HepG2 (cell line): ENCODE measurements at regions not wholly inside any gene's neighbourhood (a gene's known extent, or its start where the extent isn't known, plus 50 kb on each side); places are given as distances from the start of the nearest gene placed in this dataset.

ENCODE experiments used
- MAZ ChIP-seq, 2 experiments: sonication (generic) in 1 of 2; formaldehyde crosslinking in 1 of 2; IDR thresholded peaks; 2 replicates each; pipeline versions ENCODE4 v1.5.0 to v1.6.1; 2012 to 2020; ENCODE audit warnings: low read depth in 2 of 2, mild to moderate bottlenecking in 2 of 2, borderline replicate concordance in 1 of 2, improper control_type of control experiment in 1 of 2, low read length in 1 of 2, missing genetic modification reagents in 1 of 2, moderate library complexity in 1 of 2
- ZNF232 ChIP-seq: sonication (generic); formaldehyde crosslinking; IDR thresholded peaks from 2 replicates; pipeline ENCODE4 v1.4.0; 2020; ENCODE audit warnings: missing genetic modification reagents, borderline replicate concordance
- TF ChIP-seq, protein P1 (sequence below): sonication (generic); formaldehyde crosslinking; IDR thresholded peaks from 2 replicates; pipeline ENCODE4 v1.4.0; 2020; ENCODE audit warnings: missing genetic modification reagents

DNA sequence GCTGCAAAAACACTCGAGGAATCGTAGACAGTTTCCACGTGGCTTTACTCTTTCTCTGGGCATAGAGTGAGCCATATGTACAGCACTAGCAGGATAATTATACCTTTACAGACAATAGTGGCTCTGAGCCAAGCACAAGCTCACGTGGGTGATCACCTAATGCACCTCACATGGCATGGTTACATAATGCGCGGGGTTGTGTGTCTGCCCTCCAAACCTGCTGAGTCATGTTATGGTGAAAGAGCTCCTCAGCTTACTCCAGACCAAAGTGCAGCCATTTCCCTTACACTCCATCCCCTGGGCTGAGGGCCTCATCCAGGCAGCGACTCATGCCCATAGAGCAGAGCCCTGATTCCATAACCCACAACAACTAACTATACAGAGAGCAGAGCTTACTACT lies 1458.4 kb upstream of the CADM2 start:
- no peak for TF ChIP-seq ZNF232 (CRISPR knock-in tag)
- TF ChIP-seq, protein P1, sequence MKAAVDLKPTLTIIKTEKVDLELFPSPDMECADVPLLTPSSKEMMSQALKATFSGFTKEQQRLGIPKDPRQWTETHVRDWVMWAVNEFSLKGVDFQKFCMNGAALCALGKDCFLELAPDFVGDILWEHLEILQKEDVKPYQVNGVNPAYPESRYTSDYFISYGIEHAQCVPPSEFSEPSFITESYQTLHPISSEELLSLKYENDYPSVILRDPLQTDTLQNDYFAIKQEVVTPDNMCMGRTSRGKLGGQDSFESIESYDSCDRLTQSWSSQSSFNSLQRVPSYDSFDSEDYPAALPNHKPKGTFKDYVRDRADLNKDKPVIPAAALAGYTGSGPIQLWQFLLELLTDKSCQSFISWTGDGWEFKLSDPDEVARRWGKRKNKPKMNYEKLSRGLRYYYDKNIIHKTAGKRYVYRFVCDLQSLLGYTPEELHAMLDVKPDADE (CRISPR knock-in tag) = no peak
- no peak for TF ChIP-seq MAZ (IDR thresholded peaks at IDR 0.05; ENCODE audit: borderline replicate concordance, low read depth, low read length)
- TF ChIP-seq MAZ (CRISPR knock-in tag; IDR thresholded peaks at IDR 0.05; ENCODE audit: low read depth) = no peak; the same call in 1 of the 2 replicates
